RCC 7860 (cell line): ENCODE measurements at regions not wholly inside any gene's neighbourhood (a gene's known extent, or its start where the extent isn't known, plus 50 kb on each side); places are given as distances from the start of the nearest gene placed in this dataset.
A peak's percentile ranks its signal among the peaks of the same experiment; 100 is the strongest.

Source experiments
- DNase-seq: peaks from one replicate; pipeline ENCODE4 v3.0.0-alpha.2; 2015; ENCODE audit warnings: low spot score
- FAIRE-seq: peaks from 2 replicates; lab custom pipeline; 2012; peaks lifted over from hg19 to GRCh38; lab: Jason Lieb, UNC

DNA sequence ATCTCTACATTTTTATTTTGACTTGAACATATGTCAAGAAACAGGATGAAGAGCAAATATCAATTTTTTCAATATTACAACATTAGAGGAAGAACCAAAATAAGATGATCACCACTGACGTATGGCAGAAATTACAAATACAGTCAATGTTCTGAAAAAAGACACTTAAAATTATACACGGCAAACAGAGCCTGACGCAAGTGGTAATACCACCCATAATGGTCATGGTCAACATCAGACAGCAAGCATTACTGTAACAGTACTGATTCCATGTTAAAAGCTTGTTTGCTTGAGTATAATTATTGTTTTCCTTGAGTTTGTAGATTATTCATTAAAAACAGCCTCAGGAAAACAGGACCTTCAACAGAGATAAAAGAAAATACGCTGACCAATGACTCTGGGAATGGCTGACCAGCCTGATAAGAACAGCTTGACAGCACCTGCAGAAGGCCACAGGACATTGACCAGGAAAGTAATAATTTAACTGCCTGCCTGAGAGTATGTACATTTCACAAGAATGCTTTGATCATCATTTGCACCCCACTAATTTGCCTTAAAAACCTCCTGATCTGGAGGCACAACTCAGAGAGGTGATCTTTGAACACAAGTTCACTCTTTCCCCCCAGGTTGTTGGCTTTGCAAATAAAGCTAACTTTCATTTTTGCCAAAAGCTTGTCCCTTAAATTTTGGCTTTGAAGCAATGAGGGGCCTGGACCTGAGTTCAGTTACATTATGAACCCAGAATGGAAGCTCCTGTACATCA lies 187.3 kb downstream of the IPO8 start:
- no peak for FAIRE-seq
- no peak for DNase-seq

DNA sequence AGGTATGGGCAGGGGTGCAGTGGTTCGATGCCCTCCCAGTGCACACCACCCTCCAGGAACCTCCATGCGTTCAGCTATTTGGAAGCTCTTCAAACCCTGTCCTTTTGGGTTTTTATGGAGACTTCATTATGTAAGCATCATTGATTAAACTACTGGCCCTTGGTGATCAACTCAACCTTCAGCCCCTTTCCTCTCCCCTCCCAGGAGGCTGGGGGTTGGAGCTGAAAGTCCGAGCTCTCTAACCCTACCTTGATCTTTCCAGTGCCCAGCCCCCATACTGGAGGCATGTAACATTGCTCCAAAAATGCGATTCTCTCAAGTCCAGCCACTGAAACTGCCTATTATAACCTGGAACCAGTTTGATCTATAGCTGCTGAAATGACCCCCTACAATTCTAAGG lies 188.1 kb downstream of the IPO8 start:
- DNase-seq (no peak), FAIRE-seq (no peak)

DNA sequence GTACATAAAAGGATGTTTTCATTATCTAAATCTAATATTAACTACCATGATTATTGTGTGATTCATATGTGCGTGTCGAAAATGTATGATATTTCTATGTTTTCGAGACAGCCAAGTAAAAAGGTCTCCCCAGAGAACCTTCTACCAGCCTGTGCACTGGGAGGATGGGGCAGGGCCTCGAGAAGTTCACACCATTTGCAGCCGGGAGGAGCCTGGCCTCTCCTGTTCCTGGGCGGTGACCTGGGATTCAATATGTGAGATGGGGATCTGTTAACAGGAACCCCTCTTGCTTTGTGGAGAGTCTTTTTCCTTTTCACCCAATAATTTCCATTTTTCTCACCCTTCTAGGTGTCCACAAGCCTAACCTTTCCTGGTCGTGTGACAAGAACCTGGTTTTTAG lies 189.3 kb downstream of the IPO8 start:
- no peak for FAIRE-seq

DNA sequence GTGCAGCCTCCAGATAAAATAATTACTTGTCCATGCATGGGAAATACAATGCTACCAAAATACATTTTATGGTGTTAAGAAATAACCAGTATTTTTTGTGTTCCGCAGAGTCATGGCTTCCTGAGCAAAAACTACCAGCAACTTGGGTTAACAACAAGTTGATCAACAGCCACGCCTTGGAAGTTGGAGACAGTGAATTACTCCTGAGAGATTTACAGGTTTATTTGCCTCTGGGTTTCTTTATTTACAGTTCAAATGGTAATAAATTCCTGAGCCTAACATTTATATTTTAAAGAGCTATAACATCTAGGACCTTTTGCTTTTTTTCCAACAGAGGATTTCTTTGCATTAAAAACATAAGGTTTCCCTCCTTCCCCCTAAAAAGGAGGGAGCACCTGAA lies 194.0 kb downstream of the IPO8 start:
- DNase-seq (no peak), FAIRE-seq (no peak)

More for the DNA sequence above, 189.3 kb downstream of the IPO8 start:
- DNase-seq, result no peak

DNA sequence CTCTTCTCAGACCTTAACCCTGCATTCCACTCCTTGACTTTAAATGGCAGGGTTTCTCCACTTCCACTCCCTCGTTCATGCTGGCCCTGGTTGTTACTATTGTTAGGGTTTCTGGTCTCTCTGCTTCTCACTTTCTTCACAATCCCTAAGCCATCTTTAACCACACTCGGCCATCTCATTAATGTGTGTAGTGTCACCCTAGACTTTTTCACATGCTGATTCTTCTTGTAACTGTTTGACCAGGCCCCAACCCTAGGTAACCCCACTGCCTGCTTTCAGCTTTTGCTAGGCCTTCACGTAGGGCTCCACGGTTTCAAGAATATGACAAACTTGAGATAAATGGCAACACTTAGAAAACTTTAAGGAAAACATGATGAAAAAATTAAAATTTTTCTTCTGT lies 195.1 kb downstream of the IPO8 start:
- DNase-seq (no peak), FAIRE-seq (no peak)

DNA sequence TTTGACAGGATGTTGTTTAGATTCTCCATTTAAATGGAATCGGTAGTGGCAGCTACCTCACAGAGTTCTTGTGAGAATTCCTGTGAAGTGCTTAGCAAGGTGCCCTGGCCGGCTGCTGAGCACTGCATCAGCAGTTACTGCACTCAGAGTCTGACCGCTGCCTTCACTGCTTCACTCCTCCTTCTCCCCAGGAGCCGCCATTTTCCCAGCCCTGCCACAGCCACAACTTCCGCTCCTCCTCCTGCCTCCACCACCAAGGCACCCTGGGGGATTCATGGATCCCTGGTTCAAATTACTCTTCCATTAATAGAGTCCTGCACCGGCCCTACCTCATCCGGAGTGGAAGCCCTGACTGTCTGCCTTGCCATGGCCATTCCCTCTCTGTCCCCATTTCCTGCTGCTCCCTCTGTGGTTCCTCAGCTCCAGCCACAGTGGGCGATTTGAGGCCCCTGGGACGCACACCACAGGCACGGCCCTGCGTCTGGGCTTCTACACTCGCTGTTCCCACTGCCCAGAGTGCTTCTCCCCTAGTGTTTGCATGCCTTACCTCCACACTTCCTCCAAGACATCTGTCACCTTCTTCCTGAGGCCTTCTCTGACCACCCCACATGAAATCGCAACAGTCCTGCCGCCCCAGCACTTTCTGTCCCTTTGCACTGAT lies 210.3 kb downstream of the IPO8 start:
- DNase-seq (no peak), FAIRE-seq (no peak)

DNA sequence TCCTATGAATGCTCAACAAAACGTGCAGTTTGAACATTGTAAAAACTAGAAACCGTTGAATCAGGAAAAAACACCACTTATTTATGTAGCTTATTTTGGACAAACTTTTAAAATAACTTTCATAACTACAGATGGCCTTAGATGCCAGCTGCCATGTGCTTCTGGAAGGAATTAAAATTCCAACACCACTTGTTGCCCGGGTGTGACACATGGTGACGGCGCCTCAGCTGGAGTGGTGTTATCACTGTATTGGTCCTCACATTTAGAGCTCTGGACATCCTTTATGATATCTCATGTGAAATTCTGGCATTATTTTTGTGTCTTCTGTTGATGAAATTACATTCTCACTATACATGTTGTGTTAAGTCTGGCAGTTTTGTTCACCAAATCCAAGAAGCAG lies 211.0 kb downstream of the IPO8 start:
- no peak for FAIRE-seq
- no peak for DNase-seq

DNA sequence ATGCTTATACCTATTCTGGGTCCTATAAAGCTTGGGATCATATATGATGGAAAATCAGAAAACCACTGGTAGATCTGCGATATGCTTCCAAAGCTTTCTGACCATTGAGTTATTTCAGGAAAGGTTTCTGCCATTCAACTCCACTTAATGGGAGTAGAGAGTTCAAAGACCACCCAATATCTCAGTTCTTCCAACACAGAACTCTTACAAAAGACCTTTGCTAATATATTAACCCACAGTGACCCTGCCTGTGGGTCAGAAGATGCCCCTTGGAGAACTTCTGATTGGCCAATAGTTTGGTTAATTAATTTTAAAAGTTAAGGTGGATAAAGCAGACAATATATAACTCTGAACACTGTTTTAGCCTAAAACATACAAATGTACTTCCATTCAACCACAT lies 213.0 kb downstream of the IPO8 start:
- no peak for DNase-seq
- no peak for FAIRE-seq

DNA sequence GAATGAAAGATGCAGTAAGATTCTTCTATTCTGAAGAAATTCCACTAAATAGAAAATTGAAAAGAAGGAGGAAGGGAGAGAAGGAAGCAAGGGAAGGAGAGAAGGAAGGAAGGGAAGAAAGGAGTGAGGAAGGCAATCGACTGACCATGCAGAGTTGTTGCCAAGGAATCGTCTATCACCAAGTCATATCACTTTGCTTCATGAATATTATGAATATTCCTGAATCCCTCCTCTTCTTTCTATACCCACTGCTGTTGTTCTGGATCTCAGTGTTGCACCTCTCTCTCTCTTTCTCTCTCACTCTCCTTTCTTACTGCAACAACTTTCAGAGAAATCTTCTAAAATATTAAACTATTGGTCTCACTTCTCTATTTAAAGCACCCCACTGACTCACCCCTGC lies 222.4 kb downstream of the IPO8 start:
- no peak for FAIRE-seq
- no peak for DNase-seq

DNA sequence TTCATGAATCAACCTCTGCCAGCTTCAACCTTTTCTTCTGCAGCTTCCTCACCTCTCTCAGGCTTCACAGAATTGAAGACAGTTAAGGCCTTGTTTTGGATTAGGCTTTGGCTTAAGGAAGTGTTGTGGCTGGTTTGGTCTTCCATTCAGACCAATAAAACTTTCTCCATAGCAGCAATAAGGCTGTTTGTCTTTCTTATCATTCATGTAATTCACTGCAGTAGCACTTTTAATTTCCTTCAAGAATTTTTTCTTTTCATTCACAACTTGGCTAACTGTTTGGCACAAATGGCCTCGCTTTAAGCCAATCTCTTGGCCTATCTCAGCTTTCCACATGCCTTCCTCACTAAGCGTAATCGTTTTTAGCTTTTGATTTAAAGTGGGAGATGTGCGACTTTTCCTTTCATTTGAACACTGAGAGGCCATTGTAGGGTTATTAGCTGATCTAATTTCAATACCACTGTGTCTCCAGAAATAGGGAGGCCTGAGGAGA lies 229.5 kb downstream of the IPO8 start:
- FAIRE-seq (no peak), DNase-seq (no peak)

DNA sequence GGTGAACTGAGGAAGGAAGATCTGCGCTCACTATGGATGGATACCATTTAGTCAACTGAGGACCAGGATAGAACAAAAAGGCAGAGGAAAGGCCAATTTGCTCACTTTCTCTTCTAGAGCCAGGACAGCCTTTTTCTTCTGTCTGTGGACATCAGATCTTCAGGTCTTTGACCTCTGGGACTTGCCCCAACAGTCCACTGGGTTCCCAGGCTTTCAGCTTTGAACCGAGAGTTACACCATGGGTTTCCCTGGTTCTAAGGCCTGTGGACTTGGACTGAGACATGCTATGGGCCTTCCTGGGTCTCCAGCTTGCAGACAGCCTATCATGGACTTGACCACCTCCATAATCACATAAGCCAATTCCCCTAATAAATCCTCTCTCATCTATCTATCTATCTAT lies 232.0 kb downstream of the IPO8 start:
- FAIRE-seq, result no peak
- no peak for DNase-seq

DNA sequence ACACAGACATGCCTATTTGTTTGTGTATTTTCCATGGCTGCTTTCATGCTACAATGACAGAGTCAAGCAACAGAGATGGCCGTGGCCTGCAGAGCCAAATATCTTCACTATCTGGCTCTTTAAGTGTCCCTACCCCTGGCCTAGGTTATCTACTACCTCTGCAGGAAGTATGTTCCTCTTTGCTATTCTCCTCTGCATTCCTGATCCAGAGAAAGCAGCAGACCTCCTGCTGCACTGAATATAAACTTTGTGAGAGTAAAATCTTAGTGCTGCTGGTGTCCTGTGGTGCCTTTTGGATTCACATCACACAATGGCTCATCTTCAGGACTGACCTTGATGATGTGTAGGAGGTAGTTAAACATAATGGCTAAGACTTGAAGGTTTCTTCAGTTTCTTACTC lies 233.4 kb downstream of the IPO8 start:
- FAIRE-seq, result no peak
- DNase-seq, result no peak

DNA sequence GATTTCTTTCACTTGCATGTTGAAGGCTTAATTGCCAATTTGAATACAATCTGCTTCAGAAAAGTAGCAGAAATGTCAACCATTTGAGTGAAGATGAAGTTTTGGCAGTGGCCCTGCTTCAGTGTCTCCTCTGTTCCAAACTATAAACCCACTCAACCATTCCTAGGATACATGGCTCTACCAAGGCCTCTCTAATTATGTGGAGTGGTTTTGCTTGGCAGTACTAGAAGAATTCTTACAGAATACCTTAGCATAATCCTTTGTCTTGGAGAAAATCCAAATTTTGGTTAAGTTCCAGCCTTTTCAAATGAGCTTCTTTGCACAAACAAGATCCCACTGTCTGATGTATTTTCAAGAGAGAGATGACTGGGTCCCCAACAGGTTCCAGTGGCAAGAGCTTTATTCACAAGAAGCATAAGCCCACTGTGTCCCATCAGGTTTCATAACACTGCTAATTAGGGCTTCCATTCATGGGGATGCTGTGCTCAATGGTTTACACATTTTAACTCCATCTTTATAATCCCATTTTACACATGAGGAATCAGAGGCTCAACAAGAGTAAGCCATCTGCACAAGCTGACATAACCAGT lies 234.5 kb downstream of the IPO8 start:
- FAIRE-seq (no peak), DNase-seq (no peak)

DNA sequence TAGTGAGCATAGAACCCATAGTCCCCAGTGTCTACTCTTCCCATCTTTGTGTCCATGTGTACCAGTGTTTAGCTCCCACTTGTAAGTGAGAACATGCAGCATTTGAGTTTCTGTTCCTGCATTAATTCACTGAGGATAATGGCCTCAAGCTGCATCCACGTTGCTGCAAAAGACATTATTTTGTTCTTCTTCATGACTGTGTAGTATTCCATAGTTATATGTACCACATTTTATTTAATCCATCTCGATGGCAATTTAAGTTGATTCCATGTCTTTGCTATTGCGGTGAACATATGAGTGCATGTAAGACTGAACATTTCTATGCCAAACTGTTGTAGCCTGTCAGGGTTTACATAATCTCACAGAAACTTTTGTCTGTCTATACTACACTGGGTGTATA lies 237.2 kb downstream of the IPO8 start:
- no peak for FAIRE-seq

DNA sequence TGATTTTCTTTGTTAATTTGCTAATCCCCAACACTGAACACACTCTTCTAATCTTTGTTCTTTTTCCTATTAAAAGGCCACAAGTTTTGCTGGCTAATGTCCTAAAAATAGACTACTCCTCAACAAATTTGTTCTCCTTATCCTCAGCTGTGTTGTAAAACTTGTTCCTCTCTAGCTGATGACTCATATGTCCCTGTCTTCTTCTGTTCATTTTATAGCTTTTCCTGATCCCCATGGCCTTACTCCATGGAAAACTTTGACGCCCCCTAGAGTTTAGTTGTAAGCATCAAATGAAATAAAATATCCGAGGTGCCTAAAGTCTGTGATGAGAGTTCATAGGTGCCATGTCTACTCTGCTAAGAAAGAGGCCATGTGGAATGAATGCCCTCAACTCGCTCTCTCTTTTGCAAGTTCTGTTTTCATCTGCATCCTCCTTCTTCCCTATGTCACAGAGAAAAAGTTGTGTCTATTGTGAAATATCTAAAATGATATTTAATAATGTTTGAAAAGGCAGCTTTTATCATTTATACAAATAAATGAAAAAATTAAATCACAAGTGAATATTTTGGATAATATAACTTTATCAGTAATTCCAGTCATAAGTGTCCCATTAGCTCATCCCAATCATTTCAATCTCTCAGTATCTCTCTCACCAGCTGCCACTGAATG lies 237.9 kb downstream of the IPO8 start:
- DNase-seq (peak; percentile 22), FAIRE-seq (no peak)

More for the DNA sequence above, 237.2 kb downstream of the IPO8 start:
- no peak for DNase-seq

DNA sequence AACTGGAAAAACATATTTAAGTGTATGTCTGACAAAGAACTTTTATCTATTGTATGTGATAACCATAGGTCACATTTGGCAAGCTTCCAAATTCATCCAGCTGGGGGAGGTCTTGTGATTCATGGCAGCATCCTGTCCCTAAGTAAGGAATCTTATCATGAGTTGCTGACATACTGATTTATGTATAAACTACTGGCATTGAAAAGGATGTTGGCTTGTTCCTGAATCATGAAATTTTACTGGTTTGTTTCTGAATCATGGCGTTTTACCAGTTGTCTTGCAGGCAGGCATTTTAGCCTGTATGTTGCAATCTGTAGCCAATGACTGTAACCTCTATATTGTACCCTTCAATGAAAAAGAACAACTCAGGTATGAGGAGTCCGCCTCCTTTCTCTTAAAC lies 244.8 kb downstream of the IPO8 start:
- FAIRE-seq, result no peak

DNA sequence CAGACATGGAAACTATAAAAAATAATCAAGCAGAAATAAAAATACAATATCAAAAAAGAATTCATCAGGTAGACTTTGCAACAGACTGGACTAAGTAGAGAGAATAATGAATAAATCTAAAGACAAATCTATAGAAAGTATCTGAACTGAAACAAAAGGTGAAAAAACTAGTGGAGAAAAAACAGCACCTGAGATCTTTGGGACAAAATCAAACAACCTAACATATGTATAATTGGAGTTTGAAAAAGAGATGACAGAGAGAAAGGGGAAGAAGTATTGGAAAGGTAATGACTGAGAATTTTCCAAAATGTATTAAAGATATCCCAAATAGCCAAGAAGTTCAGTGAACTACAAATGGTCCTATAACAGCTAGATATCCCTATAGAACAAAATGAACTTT lies 245.4 kb downstream of the IPO8 start:
- DNase-seq (no peak), FAIRE-seq (no peak)

More for the DNA sequence above, 244.8 kb downstream of the IPO8 start:
- DNase-seq, result peak; percentile 66

DNA sequence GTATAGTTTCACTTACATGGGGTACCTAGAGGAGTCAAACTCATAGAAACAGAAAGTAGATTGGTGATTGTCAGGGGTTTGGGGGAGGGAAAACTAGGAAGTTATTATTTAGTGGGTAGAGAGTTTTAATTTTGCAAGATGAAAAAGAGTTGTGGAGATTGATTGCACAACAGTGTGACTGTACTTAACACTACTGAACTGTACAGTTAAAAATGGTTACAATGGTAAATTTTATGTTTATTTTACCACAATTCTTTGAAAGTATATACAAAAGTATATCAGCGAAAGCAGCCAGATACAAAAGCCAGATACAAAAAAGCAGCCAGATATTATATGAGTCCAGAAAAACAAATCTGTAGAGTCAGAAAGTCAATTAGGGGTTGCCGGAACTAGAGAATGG lies 247.6 kb downstream of the IPO8 start:
- no peak for DNase-seq
- no peak for FAIRE-seq

DNA sequence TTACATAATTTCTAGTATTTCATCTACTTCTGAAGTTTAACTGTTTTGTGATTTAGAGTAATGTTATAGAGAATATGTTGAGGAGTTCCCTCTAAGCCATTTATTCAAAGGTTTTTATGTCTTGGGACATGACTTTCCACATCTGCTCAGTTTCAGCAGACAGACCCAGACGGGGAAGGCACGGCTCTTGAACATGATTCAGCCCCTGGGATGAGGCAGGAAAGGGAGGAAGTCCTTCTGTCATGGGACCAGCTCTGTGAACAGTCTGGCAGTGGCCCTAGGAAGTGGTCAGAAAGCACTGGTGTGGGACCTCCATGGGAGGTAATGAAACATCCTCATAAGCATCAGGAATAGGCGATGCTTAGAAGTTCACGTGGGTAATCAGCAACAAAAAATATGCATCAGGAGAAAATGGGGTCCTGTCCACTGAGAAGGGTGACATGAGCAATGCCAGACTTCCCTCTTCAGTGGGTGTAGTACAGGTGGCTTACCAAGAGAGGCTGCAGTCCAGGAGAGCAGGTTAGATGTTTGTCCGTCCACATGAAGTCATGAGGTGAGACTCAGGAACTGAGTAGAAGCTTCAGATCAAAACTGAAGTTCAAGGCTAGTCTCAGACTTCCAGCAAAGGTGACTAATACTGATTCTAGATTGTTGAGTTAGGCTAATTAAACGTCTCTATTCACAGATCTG lies 248.5 kb downstream of the IPO8 start:
- DNase-seq (peak; percentile 25), FAIRE-seq (no peak)

DNA sequence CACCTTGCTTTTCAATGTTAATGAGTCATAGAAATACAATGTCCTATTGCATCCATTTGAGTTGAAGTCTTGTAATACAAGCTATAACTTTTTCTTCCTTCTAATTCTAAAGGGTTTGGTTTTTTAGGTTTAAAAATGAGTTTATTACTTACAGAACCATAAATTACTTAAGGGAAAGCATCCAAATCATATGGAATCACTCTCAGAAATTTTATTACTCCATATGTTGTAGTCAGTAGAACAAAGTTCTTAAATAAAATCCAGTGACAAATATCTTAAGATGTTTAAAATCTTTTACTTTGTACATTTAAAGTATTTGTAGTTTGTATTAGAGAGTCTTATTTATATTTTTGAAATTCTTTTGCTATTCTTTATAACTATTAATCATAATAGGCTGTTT lies 253.2 kb downstream of the IPO8 start:
- FAIRE-seq (no peak), DNase-seq (no peak)
